SK-N-SH treated with all-trans-retinoic acid at 6 μM for 48 hours (cell line): ENCODE measurements at regions not wholly inside any gene's neighbourhood (a gene's known extent, or its start where the extent isn't known, plus 50 kb on each side); places are given as distances from the start of the nearest gene placed in this dataset.

ENCODE experiments used
- BACH2 ChIP-seq: fragments of 250-450 bp; sonication (Bioruptor Pico); IDR thresholded peaks from 2 replicates; pipeline ENCODE4 v1.9.0; 2021; ENCODE audit warnings: mild to moderate bottlenecking, borderline replicate concordance
- PATZ1 ChIP-seq: fragments of 250-450 bp; sonication (Bioruptor Pico); IDR thresholded peaks from 2 replicates; pipeline ENCODE4 v1.8.0; 2020; ENCODE audit warnings: mild to moderate bottlenecking, moderate library complexity, borderline replicate concordance
- TCF4 ChIP-seq: fragments of 250-450 bp; sonication (Bioruptor Pico); IDR thresholded peaks from 2 replicates; pipeline ENCODE4 v1.8.0; 2021; ENCODE audit warnings: mild to moderate bottlenecking, moderate library complexity, borderline replicate concordance
- ZC3H10 ChIP-seq: fragments of 250-450 bp; sonication (Bioruptor Pico); IDR thresholded peaks from 2 replicates; pipeline ENCODE4 v1.5.1; 2021; ENCODE audit warnings: mild to moderate bottlenecking, moderate library complexity
- ZFP30 ChIP-seq: fragments of 450-650 bp; formaldehyde crosslinking; IDR thresholded peaks from 2 replicates; pipeline ENCODE4 v1.5.0; 2022; ENCODE audit warnings: mild to moderate bottlenecking, moderate library complexity
- ZNF8 ChIP-seq: fragments of 450-650 bp; formaldehyde crosslinking; IDR thresholded peaks from 2 replicates; pipeline ENCODE4 v1.5.0; 2020; ENCODE audit warnings: mild to moderate bottlenecking, moderate library complexity

GRCh38 chr20:20992686-20993360 is 113.3 kb downstream of the LINC00237 start:
- no peak for TF ChIP-seq ZC3H10 (CRISPR knock-in tag)
- no peak for TF ChIP-seq ZNF8
- no peak for TF ChIP-seq PATZ1 (CRISPR knock-in tag)
- no peak for TF ChIP-seq TCF4 (CRISPR knock-in tag)
- TF ChIP-seq ZFP30 (CRISPR knock-in tag) = no peak
- no peak for TF ChIP-seq BACH2 (CRISPR knock-in tag)
